RWPE1 (cell line): ENCODE measurements at regions not wholly inside any gene's neighbourhood (a gene's known extent, or its start where the extent isn't known, plus 50 kb on each side); places are given as distances from the start of the nearest gene placed in this dataset.

ENCODE experiments used
- CTCF ChIA-PET: fragments of 350-600 bp; sonication (Branson Sonifier 250); formaldehyde crosslinking; extraction: SDS; loops from one replicate; lab custom pipeline; 2021; lab: Yijun Ruan, JAX
- POLR2A ChIA-PET: fragments of 400-600 bp; formaldehyde crosslinking; extraction: SDS; loops from one replicate; lab custom pipeline; 2020; ENCODE audit warnings: antibody characterized with exemption; ENCODE audit not compliant: low non-redundant PET; lab: Yijun Ruan, JAX
- DNase-seq: peaks from one replicate; pipeline ENCODE4 v3.0.0; 2012; ENCODE audit warnings: low spot score
- H3K27ac ChIP-seq: fragments of 450-650 bp; 2 replicates; pipeline ENCODE4 v1.5.1; 2017
- TF ChIP-seq, protein P1 (sequence below): fragments of 450-650 bp; conservative IDR thresholded peaks from 2 replicates; pipeline ENCODE4 v1.5.1; 2017; ENCODE audit warnings: low read depth, mild to moderate bottlenecking

DNA sequence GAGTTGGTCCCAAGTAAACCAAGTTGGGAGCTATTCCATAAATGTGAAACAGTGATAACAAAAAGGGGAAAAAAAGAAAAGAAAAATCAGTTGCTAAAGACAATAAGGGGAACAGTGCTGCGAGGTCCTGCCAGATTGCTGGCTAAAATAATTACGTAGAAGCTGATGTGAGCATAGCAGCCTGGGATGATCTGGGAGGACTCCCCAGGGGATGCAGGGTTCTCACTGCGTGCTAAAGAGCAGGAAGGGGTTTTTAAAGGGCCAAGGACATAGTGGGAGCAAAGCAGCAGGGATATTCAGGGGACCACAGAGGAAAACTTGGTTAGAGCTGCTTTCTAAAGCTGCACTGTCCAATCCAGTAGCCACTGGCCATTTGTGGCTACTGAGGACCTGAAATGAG is 133.0 kb upstream of the UMPS start:
- TF ChIP-seq, protein P1, sequence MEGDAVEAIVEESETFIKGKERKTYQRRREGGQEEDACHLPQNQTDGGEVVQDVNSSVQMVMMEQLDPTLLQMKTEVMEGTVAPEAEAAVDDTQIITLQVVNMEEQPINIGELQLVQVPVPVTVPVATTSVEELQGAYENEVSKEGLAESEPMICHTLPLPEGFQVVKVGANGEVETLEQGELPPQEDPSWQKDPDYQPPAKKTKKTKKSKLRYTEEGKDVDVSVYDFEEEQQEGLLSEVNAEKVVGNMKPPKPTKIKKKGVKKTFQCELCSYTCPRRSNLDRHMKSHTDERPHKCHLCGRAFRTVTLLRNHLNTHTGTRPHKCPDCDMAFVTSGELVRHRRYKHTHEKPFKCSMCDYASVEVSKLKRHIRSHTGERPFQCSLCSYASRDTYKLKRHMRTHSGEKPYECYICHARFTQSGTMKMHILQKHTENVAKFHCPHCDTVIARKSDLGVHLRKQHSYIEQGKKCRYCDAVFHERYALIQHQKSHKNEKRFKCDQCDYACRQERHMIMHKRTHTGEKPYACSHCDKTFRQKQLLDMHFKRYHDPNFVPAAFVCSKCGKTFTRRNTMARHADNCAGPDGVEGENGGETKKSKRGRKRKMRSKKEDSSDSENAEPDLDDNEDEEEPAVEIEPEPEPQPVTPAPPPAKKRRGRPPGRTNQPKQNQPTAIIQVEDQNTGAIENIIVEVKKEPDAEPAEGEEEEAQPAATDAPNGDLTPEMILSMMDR, result no peak
- H3K27ac ChIP-seq, result no peak overlapping the region
- ChIA-PET POLR2A (no interaction called here), CTCF (interaction anchor here (0.6 kb wide), 1 partner anchor 482 kb away, joined by 5 read pairs; no protein-coding TSS in a partner anchor)
- DNase-seq, result no peak

DNA sequence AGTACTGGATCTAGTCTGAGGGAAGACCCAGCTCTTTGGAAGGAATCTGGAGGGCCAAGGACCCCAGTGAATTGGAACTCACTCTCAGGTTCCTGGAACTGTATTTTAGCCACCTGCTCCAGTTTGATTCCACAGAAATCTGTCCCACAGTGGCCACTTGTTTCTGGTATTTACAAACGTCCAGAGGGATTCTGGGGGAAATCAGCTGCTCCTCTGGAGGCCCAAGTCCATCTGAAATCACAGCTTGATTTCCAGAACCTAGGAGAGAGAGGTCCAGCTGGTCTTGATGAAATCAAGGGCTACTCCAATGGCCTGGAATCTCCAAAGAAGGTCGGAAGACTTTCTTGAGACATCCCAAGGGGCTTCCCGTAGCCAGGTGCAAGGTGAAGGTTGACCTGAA is 132.3 kb upstream of the UMPS start:
- TF ChIP-seq, protein P1, result no peak
- no peak for DNase-seq
- H3K27ac ChIP-seq, result no peak overlapping the region
- CTCF ChIA-PET, result interaction anchor here (1.0 kb wide), 1 partner anchor 45 kb away, joined by 3 read pairs; no protein-coding TSS in a partner anchor
- POLR2A ChIA-PET, result no interaction called here

DNA sequence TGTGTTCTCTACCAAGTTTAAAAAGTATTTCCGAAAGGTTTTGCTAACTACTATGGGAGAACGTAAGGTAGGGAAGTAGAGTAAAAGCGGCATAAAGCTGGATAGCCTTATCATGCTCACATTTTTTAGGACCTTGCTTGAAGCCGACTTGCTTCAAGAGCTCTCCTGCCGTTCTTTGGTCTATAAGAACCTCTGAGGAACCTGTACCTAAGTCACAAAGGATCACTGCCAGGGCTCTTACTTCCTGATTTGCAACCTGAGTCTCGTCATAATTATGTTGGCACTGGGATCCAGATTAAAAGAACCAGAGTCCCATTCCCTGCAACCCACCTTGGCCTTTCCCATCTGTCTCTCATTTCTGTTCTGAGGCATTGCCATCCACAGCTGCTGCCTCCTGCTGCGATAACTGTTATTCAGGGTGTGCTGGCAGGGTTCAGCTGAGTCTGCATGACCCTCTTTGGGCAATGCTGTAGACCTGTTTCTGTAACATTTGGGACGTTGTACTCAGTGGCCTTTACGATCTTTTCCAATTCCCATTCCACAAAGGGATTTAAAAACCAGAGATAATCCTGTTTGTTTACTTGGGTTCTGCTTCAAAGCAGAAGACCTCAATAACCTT is 131.0 kb upstream of the UMPS start:
- no peak overlapping the region for H3K27ac ChIP-seq
- CTCF ChIA-PET, result interaction anchor here (0.7 kb wide), 1 partner anchor 520 kb away, joined by 3 read pairs; no protein-coding TSS in a partner anchor
- POLR2A ChIA-PET, result no interaction called here
- TF ChIP-seq, protein P1, result no peak
- no peak for DNase-seq

DNA sequence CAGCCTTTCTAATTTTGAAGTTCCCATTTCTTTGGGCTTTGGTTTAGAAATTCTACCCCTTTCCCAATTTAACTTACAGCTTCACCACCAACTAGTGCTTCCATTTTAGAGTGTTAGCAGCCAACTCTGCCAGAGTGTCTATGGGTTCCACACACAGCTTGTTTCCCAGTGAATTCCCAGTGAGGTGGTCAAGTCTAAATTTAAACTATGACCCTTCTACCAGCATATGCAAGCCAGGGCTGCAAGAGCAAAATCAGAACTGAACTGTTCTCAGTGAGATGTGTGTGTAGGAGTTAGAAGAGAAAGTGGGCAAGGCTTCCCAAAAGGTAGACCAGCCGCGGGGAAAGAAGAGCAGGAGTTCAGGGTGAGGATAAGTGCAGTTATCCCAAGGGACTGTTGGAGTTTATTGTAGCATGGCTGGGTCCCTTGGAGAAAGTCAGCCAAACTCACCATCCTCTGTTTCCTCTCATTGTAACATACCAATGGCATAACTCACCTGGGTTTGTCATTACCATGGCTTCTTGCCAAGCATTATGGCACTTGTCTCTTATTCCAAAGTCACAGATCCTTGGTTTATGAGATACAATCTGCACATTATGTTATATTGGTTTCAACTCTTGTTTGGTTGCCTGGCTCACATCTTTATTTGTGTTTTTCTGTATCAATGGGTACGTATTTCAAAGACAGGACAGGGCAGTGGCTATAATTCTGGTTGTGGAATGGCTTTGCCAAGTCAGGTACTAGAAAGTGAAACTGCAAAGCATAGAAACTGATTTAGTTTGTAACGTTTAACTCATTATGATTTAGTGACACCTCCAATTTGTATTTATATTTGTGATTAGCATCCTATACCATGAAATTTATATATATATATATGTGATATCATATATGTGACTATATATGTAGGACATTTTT is 130.2 kb upstream of the UMPS start:
- DNase-seq, result no peak
- no peak overlapping the region for H3K27ac ChIP-seq
- POLR2A ChIA-PET, result no interaction called here
- TF ChIP-seq, protein P1, result no peak
- CTCF ChIA-PET, result interaction anchor here (0.7 kb wide), 1 partner anchor 520 kb away, joined by 3 read pairs; no protein-coding TSS in a partner anchor

DNA sequence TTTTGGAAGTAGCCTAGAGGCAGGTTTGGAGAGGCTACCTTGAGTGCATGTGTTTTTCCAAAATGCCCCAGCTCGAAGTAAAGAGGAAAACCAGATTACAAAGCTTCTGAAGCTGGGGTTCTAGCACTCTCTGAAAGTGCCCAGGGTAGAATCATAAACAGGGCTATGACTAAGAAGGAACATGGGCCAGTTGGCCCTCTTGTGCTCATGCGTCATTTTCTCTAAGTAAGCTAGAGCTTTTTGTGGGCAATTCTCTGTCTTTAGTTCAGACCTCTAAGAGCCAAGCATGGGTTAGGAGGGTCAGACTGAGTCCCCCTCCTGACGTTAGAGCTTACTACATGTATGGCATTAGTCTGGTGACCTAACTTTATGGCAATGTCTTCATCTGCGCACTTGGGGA is 129.5 kb upstream of the UMPS start:
- POLR2A ChIA-PET, result no interaction called here
- CTCF ChIA-PET, result interaction anchor here (0.5 kb wide), 1 partner anchor 566 kb away, joined by 5 read pairs; no protein-coding TSS in a partner anchor

DNA sequence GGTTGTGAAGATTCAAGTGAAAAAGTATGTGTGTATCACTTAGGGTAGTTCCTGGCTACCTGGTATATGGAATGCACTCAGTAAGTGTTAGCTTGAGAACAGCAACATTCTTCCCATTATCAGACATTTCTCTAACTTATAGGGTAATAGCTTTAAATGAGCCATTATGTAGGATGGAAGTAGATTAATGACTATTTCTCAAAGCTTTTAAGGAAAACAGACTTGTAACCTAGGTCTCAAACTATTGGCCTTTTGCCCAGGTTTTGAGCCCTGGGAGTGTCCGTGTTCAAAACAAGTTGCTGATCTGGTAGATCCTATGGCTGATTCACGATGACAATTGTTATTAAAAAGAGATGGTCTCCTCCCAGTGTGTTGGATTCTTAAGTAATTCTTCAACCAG is 129.1 kb upstream of the UMPS start:
- CTCF ChIA-PET, result interaction anchor here (0.5 kb wide), 1 partner anchor 566 kb away, joined by 5 read pairs; no protein-coding TSS in a partner anchor
- TF ChIP-seq, protein P1, result no peak
- POLR2A ChIA-PET, result no interaction called here
- no peak for DNase-seq
- H3K27ac ChIP-seq, result no peak overlapping the region

More for the DNA sequence above, 129.5 kb upstream of the UMPS start:
- TF ChIP-seq, protein P1, result no peak
- DNase-seq, result no peak
- H3K27ac ChIP-seq, result no peak overlapping the region
